ENCODE measurements at regions not wholly inside any gene's neighbourhood (a gene's known extent, or its start where the extent isn't known, plus 50 kb on each side); places are given as distances from the start of the nearest gene placed in this dataset.

DNA sequence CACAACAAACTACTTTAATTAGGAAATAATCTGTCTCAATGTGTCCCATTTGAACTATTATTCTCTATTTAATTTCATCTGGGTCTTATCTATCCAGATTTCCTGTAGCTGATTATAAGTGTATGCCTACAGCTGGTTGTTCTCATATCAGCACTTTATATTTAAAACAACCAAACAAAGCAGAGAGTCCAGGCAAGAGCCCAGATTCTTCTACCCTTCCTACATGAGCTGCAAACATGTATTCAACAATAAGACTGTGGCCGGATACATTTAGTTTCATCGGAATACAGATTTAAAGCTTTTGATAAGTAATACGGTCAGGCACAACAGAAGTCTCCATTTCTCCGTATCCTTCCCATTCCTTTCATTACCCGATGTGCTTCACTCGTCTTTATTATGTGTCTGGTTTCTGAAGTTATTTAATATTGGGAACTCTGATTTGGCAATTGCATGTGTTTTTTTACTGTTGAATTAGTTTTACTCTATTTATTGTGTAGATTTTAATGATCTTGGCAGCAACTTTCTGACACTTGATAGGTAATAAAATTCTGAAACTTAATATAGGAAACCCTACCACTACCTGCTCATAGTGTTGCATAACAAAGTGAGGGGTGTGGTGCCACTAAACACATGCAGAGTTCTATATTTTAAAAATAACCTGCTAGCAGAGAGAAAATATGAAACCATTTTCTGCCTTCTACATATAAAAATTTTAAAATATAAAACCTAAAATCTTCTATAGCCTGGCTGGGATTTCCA lies 653.5 kb upstream of the PTCHD4 start:
- CTCF ChIA-PET = interaction anchor here (0.6 kb wide), 1 partner anchor 545 kb away, joined by 3 read pairs; no protein-coding TSS in a partner anchor

GRCh38 chr6:48757661-48758060 lies 646.7 kb upstream of the PTCHD4 start:
- Histone ChIP-seq H3K27me3 (ENCODE audit: insufficient read depth, low read depth) (no peaks in the 10 kb centered on the region), H3K4me1 (replicated peaks; ENCODE audit: insufficient read depth) (no peaks in the 10 kb centered on the region), H3F3A (ENCODE audit: insufficient read depth, low read depth) (no peaks in the 10 kb centered on the region), H3K27ac (no peak overlapping the region), H4K20me1 (ENCODE audit: insufficient read depth) (no peaks in the 10 kb centered on the region), H3K9me2 (ENCODE audit: insufficient read depth) (no peaks in the 10 kb centered on the region), H3K4me3 (no peak overlapping the region), H3K4me2 (no peak overlapping the region), H2AFZ (no peak overlapping the region), H3K36me3 (ENCODE audit: low read depth) (no peaks in the 10 kb centered on the region), H3K9me3 (ENCODE audit: insufficient read depth, low read depth) (peaks cover 3% of the 10 kb centered on the region; the same call in 1 of the 2 replicates), H3K79me2 (ENCODE audit: low read depth) (no peaks in the 10 kb centered on the region)
- intact Hi-C loops (cut with micrococcal nuclease; ENCODE audit: unreplicated experiment) = no loop called here
- ChIA-PET CTCF (no interaction called here), POLR2A (ENCODE audit: unreplicated experiment) (no interaction called here)
- BruUV-seq (replicated peaks) = no TSS peak
- DNase-seq = peak in 1 of 2 experiments; percentile 54
- TF ChIP-seq EZH2 (IDR thresholded peaks at IDR 0.05; ENCODE audit: low read depth) = no peak
- TF ChIP-seq, protein P1, sequence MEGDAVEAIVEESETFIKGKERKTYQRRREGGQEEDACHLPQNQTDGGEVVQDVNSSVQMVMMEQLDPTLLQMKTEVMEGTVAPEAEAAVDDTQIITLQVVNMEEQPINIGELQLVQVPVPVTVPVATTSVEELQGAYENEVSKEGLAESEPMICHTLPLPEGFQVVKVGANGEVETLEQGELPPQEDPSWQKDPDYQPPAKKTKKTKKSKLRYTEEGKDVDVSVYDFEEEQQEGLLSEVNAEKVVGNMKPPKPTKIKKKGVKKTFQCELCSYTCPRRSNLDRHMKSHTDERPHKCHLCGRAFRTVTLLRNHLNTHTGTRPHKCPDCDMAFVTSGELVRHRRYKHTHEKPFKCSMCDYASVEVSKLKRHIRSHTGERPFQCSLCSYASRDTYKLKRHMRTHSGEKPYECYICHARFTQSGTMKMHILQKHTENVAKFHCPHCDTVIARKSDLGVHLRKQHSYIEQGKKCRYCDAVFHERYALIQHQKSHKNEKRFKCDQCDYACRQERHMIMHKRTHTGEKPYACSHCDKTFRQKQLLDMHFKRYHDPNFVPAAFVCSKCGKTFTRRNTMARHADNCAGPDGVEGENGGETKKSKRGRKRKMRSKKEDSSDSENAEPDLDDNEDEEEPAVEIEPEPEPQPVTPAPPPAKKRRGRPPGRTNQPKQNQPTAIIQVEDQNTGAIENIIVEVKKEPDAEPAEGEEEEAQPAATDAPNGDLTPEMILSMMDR (conservative IDR thresholded peaks at IDR 0.05) = no peak

More for the DNA sequence above, 653.5 kb upstream of the PTCHD4 start:
- Histone ChIP-seq H3K9me3 (ENCODE audit: insufficient read depth, low read depth) (peaks cover 3% of the 10 kb centered on the region), H3K79me2 (ENCODE audit: low read depth) (no peaks in the 10 kb centered on the region), H3K4me2 (no peak overlapping the region), H3K4me3 (no peak overlapping the region), H3F3A (ENCODE audit: insufficient read depth, low read depth) (no peaks in the 10 kb centered on the region), H2AFZ (no peak overlapping the region), H3K4me1 (replicated peaks; ENCODE audit: insufficient read depth) (peaks cover 17% of the 10 kb centered on the region), H4K20me1 (ENCODE audit: insufficient read depth) (no peaks in the 10 kb centered on the region), H3K27me3 (ENCODE audit: insufficient read depth, low read depth) (no peaks in the 10 kb centered on the region), H3K9me2 (ENCODE audit: insufficient read depth) (no peaks in the 10 kb centered on the region), H3K27ac (no peak overlapping the region), H3K36me3 (ENCODE audit: low read depth) (no peaks in the 10 kb centered on the region)
- TF ChIP-seq, protein P1 (conservative IDR thresholded peaks at IDR 0.05) = no peak
- TF ChIP-seq EZH2 (IDR thresholded peaks at IDR 0.05; ENCODE audit: low read depth) = no peak
- DNase-seq = no peak
- intact Hi-C loops (cut with micrococcal nuclease; ENCODE audit: unreplicated experiment) = loop anchor here (1.0 to 5.0 kb wide), 4 partner anchors 614 to 976 kb away; no protein-coding TSS in a partner anchor
- POLR2A ChIA-PET (ENCODE audit: unreplicated experiment) = no interaction called here
- BruUV-seq (replicated peaks) = no TSS peak

GRCh38 chr6:48755315-48755714 lies 644.3 kb upstream of the PTCHD4 start:
- no peak overlapping the region for H3K4me3 ChIP-seq
- intact Hi-C loops (cut with micrococcal nuclease; ENCODE audit: unreplicated experiment) = no loop called here
- H3K36me3 ChIP-seq (ENCODE audit: low read depth) = no peaks in the 10 kb centered on the region
- no TSS peak for BruUV-seq (replicated peaks)
- no peak overlapping the region for H3K27ac ChIP-seq
- TF ChIP-seq EZH2 (IDR thresholded peaks at IDR 0.05; ENCODE audit: low read depth) = no peak
- TF ChIP-seq, protein P1 (conservative IDR thresholded peaks at IDR 0.05) = no peak
- H3F3A ChIP-seq (ENCODE audit: insufficient read depth, low read depth) = no peaks in the 10 kb centered on the region
- no peaks in the 10 kb centered on the region for H3K27me3 ChIP-seq (ENCODE audit: insufficient read depth, low read depth)
- H3K4me2 ChIP-seq = no peak overlapping the region
- H3K79me2 ChIP-seq (ENCODE audit: low read depth) = no peaks in the 10 kb centered on the region
- CTCF ChIA-PET = no interaction called here
- H3K9me2 ChIP-seq (ENCODE audit: insufficient read depth) = no peaks in the 10 kb centered on the region
- POLR2A ChIA-PET (ENCODE audit: unreplicated experiment) = no interaction called here
- no peaks in the 10 kb centered on the region for H3K4me1 ChIP-seq (replicated peaks; ENCODE audit: insufficient read depth)
- no peaks in the 10 kb centered on the region for H4K20me1 ChIP-seq (ENCODE audit: insufficient read depth)
- H3K9me3 ChIP-seq (ENCODE audit: insufficient read depth, low read depth) = no peaks in the 10 kb centered on the region
- no peak for DNase-seq
- H2AFZ ChIP-seq = no peak overlapping the region

Data from PC-9 (cell line).